Anterior cingulate cortex (tissue), 58 donors: ENCODE measurements at regions not wholly inside any gene's neighbourhood (a gene's known extent, or its start where the extent isn't known, plus 50 kb on each side); places are given as distances from the start of the nearest gene placed in this dataset.
"Not testable (repeated sequence)": the region's sequence is repeated elsewhere in the genome, so short reads cannot be mapped to it uniquely, and the experiment has no call there.

ENCODE experiments used
- DNase-seq, 58 donors: peaks; one replicate each; lab custom pipeline; 2025; lab: John Stamatoyannopoulos, UW

GRCh38 chr3:104397713-104398112 lies 969.0 kb upstream of the ALCAM start:
- DNase-seq, result no peak

- no peak for DNase-seq
Measured at GRCh38 chr3:104402902-104403301, 963.8 kb upstream of the ALCAM start.

GRCh38 chr3:104411757-104412156 lies 955.0 kb upstream of the ALCAM start:
- no peak for DNase-seq

- no peak for DNase-seq
Measured at GRCh38 chr3:104412608-104413580, 953.8 kb upstream of the ALCAM start.

- no peak for DNase-seq
Measured at GRCh38 chr3:104428337-104428925, 938.3 kb upstream of the ALCAM start.

- DNase-seq, result no peak
Measured at GRCh38 chr3:104429727-104430126, 937.0 kb upstream of the ALCAM start.

GRCh38 chr3:104436506-104436905 lies 930.2 kb upstream of the ALCAM start:
- no peak for DNase-seq

GRCh38 chr3:104437131-104437750 lies 929.5 kb upstream of the ALCAM start:
- DNase-seq, result peak in 5 of 58 donors; percentile 3 to 48 (median 12)

GRCh38 chr3:104437891-104438290 lies 928.8 kb upstream of the ALCAM start:
- peak in 34 of 58 donors; percentile 1 to 85 (median 22) for DNase-seq

GRCh38 chr3:104438706-104439105 lies 928.0 kb upstream of the ALCAM start:
- no peak for DNase-seq

- DNase-seq, result not testable (repeated sequence)
Measured at GRCh38 chr3:104445252-104445919, 921.3 kb upstream of the ALCAM start.

- no peak for DNase-seq
Measured at GRCh38 chr3:104447681-104448080, 919.0 kb upstream of the ALCAM start.

- no peak for DNase-seq
Measured at GRCh38 chr3:104452697-104453096, 914.0 kb upstream of the ALCAM start.

- DNase-seq, result no peak
Measured at GRCh38 chr3:104458657-104459056, 908.1 kb upstream of the ALCAM start.

- DNase-seq, result peak in 11 of 58 donors; percentile 1 to 46 (median 10)
Measured at GRCh38 chr3:104460477-104461406, 906.0 kb upstream of the ALCAM start.

GRCh38 chr3:104461431-104461830 lies 905.3 kb upstream of the ALCAM start:
- DNase-seq, result no peak

GRCh38 chr3:104472221-104472620 lies 894.5 kb upstream of the ALCAM start:
- no peak for DNase-seq

- no peak for DNase-seq
Measured at GRCh38 chr3:104474011-104474410, 892.7 kb upstream of the ALCAM start.

- no peak for DNase-seq
Measured at GRCh38 chr3:104503022-104503421, 863.7 kb upstream of the ALCAM start.
